HTR-8/SVneo (cell line): ENCODE measurements at regions not wholly inside any gene's neighbourhood (a gene's known extent, or its start where the extent isn't known, plus 50 kb on each side); places are given as distances from the start of the nearest gene placed in this dataset.

Experiments used
- DNase-seq: peaks from one replicate; pipeline ENCODE4 v3.0.0; 2011; ENCODE audit warnings: low spot score, mixed read lengths; ENCODE audit not compliant: insufficient read length
- FAIRE-seq: peaks from 2 replicates; lab custom pipeline; 2011; peaks lifted over from hg19 to GRCh38; lab: Jason Lieb, UNC

DNA sequence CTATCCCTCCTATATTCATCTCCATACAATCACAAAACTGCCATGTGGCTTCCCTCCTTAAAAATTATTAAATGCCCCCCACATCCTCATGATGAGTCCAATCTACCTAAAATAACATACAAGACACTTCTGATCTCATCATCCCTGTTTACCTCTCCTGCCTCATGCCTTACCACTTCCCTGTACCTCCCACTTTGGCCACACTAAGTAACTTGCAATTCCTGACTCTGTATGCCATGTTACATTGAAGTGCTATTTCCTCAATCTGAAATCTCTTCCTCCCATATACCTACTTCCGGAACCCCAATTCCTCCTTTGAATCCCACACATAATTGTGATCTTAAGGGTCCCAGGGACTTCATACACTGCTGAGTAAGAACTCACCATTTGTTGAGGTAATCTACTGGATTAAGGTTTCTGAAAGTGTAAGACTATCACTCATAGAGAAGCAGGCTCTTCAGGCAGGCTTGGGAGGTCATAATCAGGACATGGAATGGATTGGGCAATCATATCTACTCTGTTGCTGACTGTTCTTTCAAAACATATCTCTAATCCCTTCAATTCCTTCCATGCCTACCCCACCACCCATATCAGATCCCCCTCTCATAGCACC, 117.6 kb upstream of the PLEKHG7 start:
- DNase-seq (no peak), FAIRE-seq (no peak)

DNA sequence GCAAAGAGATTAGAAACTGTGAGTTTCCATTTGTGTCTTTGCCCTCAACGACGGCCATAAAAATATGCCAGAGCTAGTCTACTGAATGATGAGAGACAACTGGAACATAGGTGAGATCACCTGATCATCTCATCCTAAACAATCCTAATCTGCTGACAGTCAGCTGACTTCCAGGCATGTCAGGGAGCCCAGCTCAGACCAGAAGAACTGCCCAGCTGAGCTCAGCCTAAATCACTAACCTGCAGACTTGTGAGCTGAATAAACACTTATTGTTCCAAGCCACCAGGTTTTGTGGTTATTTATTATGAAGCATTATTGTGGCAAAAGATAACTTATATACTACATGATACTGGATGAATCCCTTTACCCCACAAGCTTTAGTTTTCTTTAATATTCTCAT, 118.9 kb upstream of the PLEKHG7 start:
- DNase-seq (no peak), FAIRE-seq (no peak)

DNA sequence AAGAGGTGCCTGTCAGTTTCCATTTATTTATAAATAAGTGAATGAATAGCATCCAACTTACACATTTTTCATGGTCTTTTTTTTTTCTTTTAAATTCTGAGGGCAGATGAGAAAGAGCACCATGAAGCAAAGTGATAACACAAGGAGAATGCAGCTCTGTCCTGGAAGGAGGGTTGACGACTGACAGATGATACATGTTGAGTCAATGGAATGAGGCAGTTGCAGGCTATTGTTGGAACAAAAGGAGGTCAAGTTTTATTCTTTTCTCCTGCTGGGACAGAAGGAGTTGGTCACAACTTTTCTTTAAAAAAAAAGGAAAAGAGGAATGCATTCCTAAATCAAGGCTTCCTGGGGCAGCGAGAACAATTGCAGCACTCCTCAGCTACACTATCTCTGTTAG, 119.9 kb upstream of the PLEKHG7 start:
- FAIRE-seq (no peak), DNase-seq (no peak)

DNA sequence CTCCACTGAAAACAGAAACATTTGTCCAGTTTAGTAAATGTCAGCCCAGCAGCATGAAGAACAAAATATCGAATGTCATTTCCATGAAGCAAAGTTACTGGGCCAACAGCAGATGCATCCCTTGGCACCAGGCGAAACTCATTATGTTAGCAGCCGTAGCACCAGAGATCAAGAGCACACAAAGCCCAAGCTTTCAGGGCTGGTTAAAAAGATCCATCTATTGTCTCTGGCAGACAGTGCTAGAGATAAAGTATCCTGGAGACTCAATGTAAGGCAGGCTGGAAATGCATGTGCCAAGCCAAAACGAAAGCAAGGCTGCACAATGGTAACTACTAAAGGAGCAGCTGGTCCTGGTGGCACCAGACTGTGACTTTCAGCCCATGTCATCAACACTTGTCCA, 120.3 kb upstream of the PLEKHG7 start:
- FAIRE-seq (no peak), DNase-seq (no peak)

DNA sequence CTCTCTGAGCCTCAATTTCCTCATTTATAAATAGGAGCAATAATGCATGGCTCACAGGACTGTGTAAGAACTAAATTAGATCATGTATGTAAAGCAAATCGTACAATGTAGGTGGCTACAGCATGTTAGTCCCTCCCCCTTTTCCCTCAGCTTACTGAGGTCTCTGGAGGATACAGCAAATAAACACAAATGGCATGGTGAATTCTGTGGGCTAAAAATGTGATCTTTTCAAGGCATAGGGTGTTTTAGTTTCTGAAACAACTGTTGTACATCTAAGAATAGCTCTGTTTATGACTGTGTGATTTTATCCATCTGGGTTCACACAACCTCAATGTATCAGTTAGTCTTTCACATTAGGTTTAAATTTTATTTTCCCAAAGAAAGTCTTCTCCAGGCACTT, 121.2 kb upstream of the PLEKHG7 start:
- FAIRE-seq (no peak), DNase-seq (no peak)

DNA sequence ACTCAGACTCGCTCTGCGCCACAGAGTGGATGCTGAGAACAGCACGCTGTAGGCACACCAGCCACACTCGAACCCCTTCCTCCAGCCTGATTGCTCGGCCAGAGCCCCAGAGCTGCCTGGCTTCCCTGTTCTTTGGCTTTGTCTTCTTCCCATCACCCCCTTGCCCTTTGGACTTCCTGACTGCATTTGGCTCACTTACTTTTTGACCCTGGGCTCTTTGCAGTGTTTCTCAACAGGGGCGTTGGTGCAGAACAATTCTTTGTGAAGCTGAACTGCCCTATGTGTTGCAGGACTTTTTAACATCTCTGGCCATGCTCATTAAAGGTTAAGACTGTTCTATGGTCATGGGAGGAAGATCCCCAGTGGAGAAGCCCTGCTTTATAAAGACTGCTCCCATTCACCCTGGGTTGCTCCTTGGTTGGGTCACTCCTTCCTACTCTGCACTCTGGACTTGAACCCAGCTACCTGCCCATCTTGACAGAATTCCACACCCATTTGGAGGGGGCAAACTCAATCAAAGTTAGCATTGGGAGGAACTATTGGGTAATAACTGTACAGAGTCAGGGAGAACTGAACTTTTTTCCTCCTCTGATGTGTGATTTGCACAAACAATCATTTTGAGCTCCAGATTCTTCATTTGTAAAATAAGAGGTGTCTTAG, 127.7 kb upstream of the PLEKHG7 start:
- DNase-seq (no peak), FAIRE-seq (no peak)

DNA sequence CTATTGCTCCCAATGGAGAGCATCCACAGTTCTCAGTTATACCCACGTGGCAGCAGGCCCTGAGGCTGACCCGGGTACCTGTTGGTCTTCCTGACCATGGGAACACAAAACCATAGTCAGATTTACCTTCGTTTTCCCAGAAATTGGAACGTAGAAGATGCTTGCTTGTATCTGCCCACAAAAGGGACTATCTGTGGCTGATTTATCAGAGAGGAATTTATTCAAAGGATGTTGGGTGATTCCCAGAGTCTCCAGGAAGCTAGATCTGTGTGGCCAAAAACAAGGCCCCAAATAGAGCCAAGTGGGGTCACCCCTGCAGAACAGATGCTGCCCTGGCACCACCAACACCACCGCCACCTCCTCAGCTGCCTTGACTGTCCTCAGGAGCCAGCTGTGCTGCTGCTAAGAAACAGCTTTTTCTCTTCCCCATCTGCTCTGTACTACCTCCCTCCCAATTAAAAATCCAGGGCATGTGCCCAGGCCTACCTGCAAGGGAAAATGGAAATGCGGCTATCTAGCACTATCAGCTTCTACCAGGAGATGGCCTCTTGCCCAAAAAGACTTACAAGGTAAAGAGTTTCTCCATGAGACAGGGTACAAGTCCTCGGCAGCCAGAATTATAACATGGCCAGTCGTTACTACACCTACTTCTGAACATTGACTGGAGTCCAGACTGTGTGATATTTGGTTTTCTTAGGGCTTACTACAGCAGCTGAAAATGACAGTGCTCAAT, 128.6 kb upstream of the PLEKHG7 start:
- FAIRE-seq (no peak), DNase-seq (no peak)

DNA sequence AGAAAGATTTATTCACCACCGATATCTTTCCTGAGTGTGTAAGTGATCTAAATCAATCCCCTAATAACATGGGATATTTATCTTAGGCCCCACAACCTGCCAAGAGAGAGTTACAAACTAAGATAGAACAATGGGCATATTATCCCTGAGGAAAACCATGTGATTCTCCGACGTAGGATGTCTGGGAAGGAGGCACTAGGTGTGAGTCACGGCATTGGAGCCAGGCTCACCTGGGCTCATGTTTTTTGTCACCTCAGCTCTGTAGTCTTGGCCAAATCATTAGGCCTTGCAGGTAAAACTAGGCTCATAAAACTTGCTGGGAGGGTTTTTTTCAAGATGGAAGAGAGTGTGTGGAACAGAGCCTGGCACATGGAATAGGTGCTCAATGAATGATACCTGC, 129.7 kb upstream of the PLEKHG7 start:
- FAIRE-seq (no peak), DNase-seq (no peak)

DNA sequence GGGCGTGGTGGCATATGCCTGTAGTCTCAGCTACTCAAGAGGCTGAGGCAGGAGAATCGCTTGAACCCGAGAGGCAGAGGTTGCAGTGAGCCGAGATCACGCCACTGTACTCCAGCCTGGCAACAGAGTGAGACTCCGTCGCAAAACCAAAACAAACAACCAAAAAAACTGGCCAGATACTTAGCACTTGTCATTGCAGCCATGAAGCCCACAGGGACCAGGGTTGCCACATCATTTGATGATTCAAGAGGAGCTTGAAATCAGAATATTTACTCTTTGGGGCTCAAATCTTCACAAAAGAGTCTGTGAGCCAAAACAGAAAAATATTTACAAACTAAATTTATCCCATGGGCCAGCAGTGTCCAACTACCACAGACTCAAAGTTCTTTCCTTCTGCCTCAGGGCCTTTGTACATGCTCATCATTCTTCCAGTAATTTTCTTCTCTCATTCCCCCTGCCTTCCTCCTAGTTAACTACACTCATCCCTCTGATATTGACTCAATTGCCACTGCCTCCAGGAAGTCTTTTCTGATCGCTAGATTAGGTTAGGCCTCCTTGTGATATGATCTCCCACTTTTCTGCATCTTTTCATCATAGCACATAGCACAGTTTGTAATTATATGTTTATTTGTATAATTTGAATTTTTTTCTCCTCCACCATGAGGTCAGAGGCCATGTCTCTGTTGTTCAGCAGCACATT, 130.8 kb upstream of the PLEKHG7 start:
- FAIRE-seq: no peak
- DNase-seq: no peak

DNA sequence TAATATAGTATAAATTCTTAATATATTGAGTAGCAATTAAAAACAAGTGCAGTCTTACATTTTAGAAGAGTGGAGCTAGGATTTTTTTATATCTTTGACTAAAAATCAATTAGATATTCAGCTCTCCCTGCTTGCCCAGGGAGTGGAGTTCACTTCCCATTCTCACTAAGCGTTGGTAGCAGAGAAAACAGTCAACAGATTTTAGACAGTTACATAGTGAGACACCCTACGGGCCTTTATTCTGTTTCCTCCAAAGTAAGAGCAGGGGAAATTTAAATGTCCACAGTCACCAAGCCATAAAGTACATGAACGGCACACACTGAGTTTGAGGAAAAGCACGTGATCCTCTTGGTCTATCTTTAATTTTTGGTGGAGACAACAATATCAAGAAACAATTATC, 131.6 kb upstream of the PLEKHG7 start:
- FAIRE-seq (no peak), DNase-seq (no peak)

DNA sequence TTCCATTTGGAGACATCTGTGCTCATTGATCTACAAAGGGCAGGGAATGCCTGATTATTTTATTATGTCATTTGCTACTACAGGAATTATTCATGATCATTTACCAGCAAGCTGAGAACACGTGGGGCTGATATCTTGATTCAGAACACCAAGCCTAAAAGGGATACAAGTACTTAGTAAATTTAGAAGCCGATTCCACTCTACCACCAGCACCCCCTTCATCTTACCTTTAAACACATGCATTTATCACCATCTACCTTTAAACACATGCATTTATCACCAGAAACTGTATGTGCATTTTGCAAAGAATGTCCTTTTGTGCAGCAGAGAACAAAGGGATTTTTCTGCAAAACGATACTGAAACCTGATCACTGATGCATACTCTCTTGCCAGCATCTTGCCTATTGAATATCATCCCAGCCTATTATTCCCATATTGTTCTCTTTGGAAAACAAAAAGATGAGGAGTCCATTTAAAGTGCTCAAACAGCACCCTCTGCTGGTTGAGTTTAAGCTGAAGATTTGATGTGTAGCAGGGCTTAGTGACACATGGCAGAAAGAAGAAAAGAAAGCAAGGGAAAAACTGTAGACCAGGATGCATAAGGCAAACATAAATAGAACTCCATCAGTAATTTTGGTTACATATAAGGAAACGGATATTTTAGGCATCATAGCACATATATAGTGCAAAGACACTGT, 132.6 kb upstream of the PLEKHG7 start:
- FAIRE-seq (no peak), DNase-seq (peak; percentile 63)

DNA sequence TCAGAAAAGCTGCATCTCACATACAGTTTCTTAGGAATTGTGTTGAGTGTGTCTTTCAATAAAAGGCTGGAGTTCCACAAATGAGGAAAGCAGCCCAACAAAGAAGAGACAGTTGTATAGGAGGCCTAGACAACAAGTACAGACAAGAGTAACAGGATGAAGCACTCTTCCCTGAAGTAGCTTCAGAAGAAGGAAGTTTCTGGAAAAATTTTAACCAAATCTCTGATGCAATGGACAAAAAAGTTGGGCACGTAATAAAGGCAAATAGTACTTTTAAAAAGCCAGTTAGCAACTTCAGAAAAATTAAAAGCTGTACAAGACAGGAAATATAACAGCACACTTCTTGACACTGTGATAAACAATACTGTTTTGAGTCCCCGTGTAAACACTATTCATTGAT, 134.1 kb upstream of the PLEKHG7 start:
- FAIRE-seq (no peak), DNase-seq (no peak)

DNA sequence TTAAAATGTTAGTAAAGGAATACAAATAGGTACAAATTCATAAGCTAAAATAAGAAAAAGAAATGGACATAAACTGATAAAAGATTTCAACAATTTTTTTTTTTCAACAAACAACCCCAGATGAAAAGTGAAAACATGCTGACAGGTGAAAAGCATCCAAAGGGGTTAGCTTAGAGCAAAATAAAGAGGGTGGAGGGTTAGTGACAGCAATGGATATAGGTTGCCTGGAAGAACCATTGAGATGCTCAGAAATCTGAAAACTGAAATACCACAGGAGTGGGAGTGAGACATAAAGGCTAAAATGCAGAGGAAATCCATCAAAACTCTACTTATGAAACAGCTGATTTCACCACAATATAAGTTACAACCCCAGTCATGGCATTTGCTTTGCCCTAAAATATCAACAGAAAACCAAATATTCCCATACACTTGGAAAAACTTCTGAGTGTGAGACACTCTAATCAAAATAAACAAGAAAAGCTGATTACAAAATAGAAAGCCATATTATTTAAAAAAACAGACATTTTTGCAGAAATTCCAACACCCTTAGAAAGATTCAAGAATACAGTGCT, 136.3 kb upstream of the PLEKHG7 start:
- FAIRE-seq (no peak), DNase-seq (no peak)

DNA sequence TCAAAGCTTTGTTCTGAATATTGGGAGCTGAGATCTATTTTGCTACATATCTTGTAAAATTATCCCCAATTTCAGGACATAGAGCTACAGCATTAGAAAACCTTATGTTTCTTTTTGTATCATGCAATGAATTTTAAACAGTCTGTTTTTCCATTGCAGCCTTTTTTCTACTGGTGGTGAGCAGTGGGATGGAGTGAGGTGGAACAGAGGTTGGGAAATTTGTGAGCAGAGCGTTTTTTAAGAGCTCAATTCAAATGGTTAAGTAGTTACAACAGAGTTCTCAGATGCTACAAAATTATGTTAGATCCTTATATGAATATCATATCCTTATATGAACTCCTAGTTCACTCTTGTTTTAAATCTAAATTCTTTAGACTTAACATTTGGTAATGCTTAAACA, 139.0 kb upstream of the PLEKHG7 start:
- DNase-seq: no peak

DNA sequence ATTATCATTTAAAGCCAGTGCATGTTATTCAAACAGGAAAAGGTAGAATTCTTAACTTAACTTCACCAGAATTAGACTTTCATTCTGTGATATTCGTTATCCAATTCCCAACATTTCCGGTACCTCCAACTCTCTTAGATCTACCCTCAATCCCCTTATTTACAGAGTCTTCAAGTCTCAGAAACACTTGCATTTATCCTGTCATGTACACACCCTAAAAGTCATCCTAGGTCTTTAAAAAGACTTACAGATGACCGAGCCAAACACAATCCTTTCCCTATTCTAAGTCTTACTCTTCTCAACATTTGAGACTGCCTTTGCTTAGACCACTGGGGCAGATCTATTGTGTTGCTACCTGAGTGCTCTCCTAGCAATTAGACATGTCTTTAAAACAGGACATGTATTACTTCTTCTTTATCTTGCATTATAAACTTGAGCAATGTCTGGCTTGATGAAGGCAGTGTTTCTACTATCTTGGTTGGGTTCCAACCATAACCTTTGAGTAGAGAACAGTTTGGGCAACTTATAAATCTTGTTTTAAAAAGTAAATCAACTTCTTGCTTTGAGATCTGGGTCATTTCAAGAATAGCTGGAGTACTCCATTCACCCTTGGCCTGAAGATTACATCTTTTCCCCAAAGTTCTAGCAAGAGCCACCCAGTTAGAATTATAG, 140.6 kb upstream of the PLEKHG7 start:
- FAIRE-seq (no peak), DNase-seq (no peak)

More for the DNA sequence above, 139.0 kb upstream of the PLEKHG7 start:
- no peak for FAIRE-seq

DNA sequence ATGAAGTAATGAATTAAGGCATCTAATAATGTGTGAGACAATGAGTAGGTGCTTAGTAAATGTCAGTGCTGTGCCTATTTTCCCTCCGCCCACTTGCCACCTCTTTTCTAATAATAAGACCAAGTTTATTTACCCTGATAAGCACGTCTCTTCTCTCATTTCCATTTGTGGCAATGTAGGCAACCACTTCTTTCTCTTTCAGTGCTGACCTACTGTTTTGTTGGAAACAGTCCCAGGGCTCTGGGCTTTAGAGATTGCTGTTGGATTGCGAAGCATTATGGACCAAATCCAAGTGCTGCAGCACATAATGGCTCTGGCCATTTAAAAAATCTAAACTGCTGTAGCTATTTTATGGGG, 141.3 kb upstream of the PLEKHG7 start:
- FAIRE-seq: no peak
- DNase-seq: no peak

DNA sequence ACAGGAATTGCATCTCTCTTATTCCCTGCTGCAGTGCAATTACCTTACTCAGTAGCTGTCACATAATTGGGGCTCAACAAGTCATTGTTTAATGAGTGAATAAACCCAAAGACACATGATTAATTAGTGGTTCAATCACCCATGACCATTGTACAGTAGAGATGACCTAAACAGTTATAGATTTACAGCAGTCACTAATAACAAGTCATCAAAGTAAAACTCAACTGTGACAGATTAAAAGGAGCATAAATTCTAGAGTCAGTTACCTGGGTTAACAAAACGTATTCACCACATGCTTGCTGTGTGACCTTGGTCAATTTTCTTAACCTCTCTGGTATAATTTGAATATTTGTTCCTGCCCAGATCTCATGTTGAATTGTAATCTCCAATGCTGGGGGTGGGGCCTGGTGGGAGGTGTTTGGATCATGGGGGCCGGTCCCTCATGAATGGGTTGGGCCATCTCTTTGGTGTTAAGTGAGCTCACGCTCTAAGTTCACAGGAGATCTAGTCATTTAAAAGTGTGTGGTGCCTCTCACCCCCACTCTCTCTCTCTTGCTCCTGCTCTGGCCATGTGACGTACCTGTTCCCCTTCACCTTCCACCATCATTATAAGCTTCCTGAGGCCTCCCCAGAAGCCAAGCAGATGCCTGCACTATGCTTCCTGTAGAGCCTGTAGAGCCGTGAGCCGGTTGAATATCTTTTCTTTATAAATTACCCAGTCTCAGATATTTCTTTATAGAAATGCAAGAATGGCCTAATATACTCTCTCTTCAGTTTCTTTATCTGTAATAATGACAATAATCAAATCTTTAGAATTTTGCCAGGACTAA, 141.9 kb upstream of the PLEKHG7 start:
- FAIRE-seq (no peak), DNase-seq (no peak)

DNA sequence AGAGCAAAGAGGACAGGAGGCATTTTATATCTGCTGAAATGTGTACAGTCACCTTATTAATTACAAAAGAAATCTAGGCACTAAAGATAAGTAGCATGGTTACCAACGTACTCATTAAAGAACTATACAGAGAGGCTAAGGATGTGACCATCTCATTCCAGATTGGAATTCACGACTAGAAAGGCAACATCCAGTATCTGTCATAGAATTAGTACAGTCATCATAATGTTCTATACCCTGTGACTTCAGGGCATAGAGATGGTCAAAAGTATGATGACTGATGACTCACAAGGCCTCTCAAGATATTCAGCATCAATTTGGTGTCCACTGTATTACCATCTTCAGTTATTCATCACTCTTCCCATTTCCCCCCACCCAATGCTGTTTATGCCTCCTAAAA, 144.0 kb upstream of the PLEKHG7 start:
- FAIRE-seq (peak; percentile 51), DNase-seq (no peak)

DNA sequence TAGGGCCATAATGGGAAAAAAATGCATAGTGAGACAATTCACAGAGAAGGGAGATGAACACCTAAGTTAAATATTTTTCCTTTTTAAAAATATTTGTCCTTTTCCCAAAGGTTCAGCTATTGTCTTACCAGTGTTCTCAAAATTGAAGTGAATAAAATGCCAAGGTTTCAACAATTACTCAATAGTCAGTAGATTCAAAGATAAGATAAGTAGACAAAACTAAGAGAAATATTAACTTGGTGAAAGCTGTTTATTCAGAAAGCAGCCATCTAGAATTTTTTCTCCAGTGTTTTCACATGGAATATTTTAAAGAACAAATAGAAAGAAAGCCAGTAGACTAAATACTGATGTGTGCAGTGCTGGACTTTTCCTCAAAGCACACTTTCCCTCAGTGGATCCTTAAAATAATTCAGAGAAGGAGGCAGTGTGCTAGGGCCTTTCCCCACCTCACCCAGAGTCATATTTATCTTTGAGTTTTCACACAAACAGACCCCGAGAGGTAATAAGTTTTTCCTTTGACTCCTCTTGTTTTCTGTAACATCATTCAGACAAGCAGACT, 144.5 kb upstream of the PLEKHG7 start:
- DNase-seq: no peak
- FAIRE-seq: no peak
